Heart left ventricle (tissue), 13 donors: ENCODE measurements at regions not wholly inside any gene's neighbourhood (a gene's known extent, or its start where the extent isn't known, plus 50 kb on each side); places are given as distances from the start of the nearest gene placed in this dataset.

Experiments used
- POLR2A ChIP-seq, 2 donors: fragments of 450-650 bp; IDR thresholded peaks; one replicate each; pipeline ENCODE4 v1.6.1; 2017; ENCODE audit warnings: antibody characterized with exemption in 2 of 2, mild to moderate bottlenecking in 2 of 2, moderate library complexity in 2 of 2
- TF ChIP-seq, protein P1 (sequence below), 12 donors: fragments of 200-600 bp; sonication (generic) in 4 of 12; IDR thresholded peaks; one replicate each; pipeline versions ENCODE4 v1.5.0 to v1.8.0; 2018 to 2022; ENCODE audit warnings: antibody characterized with exemption in 12 of 12, mild to moderate bottlenecking in 5 of 12
- donor health status: ischemic (EF 13 %, LVEDD 7.1; RV severe dilation, severe dysfunction).
- donor health status: DM: no; HTN: yes; CAD: no.
- donor health status: DM: no; HTN: no; CAD: no.
- donor health status: ischemic (EF 25% LVEDD 6.9; RV normal size, moderate dysfunction).
- donor health status: ischemic (EF 25% LVEDD 5.7; RV mildly dilated, moderate dysfunction).
- donor health status: ischemic (EF 35%, LVEDD 5.7; RV mildly dilated, moderate dysfunction).
- donor health status: nonischemic (EF 11% LVEDD 7.7; RV severe dilation, severe dysfunction).
- donor health status: DM: yes; HTN: yes; CAD: no.
- donor health status: PGD.
- donor health status: ischemic (EF 29% LVEDD 5.4; RV normal size, mild dysfunction).
- donor health status: nonischemic (EF 23%, LVEDD 6.1; RV moderate dilation, normal function).

DNA sequence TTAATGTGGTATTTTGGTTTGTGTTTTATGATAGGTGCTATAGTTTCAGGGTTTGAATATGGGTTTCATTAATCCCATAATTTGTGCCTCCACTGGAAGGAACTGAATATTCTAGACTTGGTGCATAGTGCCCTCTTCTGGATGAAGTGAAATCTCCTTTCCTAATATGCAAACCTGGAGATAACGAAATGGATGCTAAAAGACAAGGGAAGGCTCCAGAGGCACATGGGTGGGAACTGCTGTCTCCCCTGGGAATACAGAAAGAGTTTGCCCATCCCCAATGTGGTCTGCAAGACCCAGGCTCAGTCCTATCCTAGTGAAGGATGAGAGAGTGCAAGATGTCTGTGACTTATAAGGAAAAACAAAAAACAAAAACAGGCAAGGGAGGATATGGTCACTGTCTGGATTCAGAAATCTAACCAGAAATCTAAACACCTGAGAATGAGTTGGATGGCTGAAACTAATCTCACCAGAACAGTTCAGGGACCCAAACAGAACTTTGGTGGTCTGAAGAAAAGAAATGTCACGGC is 142.3 kb upstream of the TMPO start:
- TF ChIP-seq, protein P1, sequence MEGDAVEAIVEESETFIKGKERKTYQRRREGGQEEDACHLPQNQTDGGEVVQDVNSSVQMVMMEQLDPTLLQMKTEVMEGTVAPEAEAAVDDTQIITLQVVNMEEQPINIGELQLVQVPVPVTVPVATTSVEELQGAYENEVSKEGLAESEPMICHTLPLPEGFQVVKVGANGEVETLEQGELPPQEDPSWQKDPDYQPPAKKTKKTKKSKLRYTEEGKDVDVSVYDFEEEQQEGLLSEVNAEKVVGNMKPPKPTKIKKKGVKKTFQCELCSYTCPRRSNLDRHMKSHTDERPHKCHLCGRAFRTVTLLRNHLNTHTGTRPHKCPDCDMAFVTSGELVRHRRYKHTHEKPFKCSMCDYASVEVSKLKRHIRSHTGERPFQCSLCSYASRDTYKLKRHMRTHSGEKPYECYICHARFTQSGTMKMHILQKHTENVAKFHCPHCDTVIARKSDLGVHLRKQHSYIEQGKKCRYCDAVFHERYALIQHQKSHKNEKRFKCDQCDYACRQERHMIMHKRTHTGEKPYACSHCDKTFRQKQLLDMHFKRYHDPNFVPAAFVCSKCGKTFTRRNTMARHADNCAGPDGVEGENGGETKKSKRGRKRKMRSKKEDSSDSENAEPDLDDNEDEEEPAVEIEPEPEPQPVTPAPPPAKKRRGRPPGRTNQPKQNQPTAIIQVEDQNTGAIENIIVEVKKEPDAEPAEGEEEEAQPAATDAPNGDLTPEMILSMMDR (IDR thresholded peaks at IDR 0.05), result peak; percentile 24 to 63 (median 42)
- no peak for TF ChIP-seq POLR2A (IDR thresholded peaks at IDR 0.05)
